NAMALWA (cell line): ENCODE measurements at regions not wholly inside any gene's neighbourhood (a gene's known extent, or its start where the extent isn't known, plus 50 kb on each side); places are given as distances from the start of the nearest gene placed in this dataset.
"Not testable (repeated sequence)": the region's sequence is repeated elsewhere in the genome, so short reads cannot be mapped to it uniquely, and the experiment has no call there.

ENCODE experiments used
- DNase-seq: peaks from one replicate; pipeline ENCODE4 v3.0.0-alpha.2; 2015; ENCODE audit warnings: low spot score

- DNase-seq, result no peak
Observed at GRCh38 chr2:239882781-239883180, 142.4 kb downstream of the NDUFA10 start.

- DNase-seq, result peak; percentile 26
Observed at GRCh38 chr2:239882331-239882732, 142.8 kb downstream of the NDUFA10 start.

GRCh38 chr2:239881561-239882320, 143.4 kb downstream of the NDUFA10 start:
- DNase-seq, result no peak

DNA sequence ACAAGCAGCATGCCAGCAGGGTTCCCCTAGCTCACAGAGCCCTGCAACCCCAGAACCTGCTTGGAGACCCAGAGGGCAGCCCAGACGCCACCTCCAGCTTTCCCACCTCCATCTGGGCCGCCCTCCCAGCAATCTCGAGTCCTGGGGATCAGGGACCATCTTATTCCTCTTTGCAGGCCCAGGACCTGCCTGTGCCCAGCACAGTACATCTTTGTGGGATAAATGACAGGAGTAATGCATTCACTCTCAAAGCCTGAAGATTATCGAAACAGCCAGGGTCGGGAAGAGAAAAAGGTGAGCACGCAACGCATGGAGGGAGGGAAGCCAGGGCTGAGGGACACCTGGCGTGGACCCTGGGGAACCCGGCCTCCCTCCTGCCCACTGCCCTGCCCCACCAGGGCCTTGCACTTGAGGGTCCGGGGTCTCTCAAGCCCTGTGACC, 144.1 kb downstream of the NDUFA10 start:
- no peak for DNase-seq

- no peak for DNase-seq
Observed at GRCh38 chr2:239880396-239880795, 144.7 kb downstream of the NDUFA10 start.

DNA sequence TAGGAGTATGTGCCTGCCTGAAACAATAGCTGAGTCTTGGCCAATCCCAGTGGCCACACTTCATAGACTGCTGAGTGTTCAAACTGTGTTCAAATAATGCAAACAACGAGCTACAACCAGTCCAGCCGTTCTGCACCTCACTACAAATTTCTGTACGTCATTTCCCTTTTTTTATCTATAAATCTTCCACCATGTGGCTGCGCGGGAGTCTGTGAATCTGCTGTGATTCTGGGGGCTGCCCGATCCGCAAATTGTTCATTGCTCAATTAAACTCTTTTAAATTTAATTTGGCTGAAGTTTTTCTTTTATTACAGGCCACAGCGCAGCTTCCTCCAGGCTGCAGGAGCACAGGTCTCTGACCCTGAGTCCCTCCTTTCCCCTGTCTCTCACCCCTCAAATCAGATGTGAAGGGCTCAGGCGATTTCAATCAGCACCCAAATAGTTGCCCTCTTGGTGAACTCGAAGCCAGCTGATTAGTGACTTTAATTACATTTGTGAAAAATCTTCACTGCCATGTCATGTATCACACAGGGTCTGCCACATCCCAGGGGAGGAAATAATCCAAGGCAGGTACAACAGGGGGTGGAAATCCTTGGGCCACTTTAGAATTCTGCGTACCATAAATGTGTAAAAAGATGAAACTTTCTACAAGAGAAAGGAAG, 145.6 kb downstream of the NDUFA10 start:
- DNase-seq, result no peak

DNA sequence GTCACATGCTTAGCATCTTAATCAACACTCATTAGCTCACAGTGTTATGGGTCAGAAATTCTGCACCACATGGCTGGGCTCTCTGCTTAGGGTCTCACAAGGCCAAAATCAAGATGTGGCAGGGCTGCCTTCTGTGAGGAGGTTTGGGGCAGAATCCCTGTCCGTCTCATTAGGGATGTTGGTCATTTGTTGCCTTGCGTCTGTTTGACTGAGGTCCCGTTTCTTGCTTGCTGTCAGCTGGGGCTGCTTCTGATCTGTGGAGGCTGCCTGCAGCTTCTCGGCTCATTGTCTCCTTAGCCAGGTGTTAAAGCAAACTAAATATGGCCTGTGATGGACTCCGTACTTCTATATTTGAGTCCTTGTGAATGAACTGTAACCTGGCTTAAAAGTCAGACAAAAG, 146.5 kb downstream of the NDUFA10 start:
- DNase-seq, result no peak

GRCh38 chr2:239876948-239877289, 148.2 kb downstream of the NDUFA10 start:
- DNase-seq, result no peak

DNA sequence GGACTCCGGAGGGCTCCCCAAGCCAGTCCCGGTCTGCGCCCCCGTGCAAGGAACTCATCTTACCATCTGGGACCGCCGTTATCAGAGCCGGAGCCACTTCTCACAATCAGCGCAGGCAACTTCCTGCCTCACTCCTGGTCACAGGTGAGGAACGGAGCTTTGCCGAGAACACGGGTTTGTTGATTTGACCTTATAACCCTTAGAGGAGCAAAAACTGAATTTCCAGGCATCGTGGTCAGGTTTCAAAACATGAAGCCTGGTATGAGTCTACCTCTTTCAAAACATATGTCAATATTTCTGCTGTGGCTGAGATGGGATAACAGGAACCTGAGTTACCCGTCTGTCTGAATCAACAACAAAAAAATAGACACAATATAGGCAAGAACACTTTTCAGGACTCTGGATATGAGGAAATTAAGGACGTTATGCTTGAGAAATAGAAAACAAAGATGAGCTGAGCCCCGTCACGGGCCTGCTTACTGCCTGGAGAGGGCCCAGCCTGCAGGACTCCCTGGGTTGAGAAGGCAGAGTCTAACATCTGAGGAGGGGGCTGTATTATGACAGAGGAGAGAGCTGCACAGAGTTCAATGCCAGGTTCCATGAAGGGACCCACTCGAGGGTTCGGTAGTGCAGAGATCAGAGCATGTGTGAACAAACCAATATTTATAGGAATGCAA, 148.7 kb downstream of the NDUFA10 start:
- no peak for DNase-seq

GRCh38 chr2:239874636-239875356, 150.3 kb downstream of the NDUFA10 start:
- DNase-seq, result no peak

- DNase-seq, result no peak
Observed at GRCh38 chr2:239873656-239874635, 151.2 kb downstream of the NDUFA10 start.

DNA sequence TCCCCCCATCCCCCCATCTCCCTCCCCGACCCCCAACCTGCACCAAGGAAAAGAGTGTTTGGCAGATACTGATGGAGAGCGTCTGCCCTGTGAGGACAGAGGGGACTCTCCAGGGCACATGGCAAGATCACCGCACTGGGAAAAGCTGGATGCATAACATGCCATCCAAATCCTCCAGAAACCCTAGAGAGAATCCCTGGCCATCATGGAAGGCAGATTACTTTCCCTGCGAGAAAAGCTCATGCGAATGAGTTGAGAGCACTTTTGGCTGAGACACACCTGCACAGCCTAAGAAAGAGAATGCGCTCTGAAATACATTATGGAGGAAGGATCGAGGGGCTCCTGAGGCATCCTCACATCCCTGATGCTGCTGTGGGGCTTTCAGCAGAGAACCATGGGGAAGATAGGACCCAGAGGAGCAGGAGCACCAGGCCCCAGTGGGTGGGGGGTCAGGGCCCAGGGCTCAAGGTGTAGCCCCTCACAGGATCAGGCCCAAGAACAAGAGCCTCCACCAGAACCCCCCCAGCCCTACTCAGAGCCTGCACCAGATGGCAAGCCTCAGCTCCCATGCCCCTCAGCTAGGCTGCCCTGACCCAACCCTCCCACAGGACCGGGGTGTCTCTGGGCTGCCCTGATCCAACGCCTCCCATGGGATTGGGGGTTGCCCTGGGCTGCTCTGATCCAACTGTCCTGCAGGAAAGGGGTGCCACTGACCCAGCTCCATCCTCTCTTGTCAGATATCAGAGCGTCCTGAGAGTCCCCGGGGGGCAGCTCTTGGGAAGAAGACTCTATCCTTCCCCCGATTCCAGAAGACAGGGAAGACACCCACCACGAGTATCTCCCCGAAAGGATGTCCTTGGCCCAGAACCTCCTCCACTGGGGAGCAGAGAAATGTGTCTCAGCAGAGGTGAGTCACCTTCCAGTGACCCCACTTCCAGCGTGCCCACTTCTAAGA, 153.4 kb downstream of the NDUFA10 start:
- DNase-seq, result no peak

GRCh38 chr2:239870863-239871262, 154.3 kb downstream of the NDUFA10 start:
- no peak for DNase-seq

GRCh38 chr2:239870276-239870675, 154.9 kb downstream of the NDUFA10 start:
- no peak for DNase-seq

DNA sequence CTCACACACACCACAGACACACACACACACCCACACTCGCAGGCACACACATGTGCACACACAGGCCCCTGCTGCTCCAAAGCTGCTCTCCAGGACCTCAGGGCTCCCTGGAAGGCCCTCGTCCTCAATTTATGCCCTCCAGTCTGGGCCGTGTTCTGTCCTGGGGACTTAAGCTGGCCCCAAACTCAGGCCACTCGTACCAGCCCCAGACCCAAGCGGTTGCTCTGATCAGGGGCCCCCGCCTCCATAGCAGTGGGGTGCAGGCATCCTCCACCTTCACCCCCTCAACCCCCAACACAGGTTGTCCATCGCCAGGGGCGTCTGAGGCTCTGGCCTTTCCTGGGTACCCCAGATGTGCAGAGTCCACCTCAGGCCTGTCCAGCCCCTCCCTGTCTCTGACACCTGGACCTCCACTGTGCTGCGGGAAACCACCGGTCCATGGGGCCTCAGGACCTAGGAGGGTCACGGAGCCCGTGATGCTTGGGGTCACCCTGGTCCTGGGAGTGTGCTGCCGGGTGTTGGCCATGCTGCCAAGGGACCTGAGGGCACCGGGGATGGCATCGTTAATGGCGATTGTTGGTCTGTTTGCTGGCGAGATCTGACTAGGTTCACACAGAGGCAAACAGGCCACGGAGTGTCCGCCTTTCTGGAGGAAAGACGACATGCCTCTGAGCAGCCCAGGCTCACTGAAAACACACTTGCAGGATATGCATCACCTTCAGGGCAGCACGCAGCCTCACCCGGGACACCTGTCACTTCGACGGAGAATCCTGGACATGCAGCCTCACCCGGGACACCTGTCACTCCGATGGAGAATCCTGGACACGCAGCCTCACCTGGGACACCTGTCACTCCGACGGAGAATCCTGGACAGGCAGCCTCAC, 155.6 kb downstream of the NDUFA10 start:
- DNase-seq, result no peak

DNA sequence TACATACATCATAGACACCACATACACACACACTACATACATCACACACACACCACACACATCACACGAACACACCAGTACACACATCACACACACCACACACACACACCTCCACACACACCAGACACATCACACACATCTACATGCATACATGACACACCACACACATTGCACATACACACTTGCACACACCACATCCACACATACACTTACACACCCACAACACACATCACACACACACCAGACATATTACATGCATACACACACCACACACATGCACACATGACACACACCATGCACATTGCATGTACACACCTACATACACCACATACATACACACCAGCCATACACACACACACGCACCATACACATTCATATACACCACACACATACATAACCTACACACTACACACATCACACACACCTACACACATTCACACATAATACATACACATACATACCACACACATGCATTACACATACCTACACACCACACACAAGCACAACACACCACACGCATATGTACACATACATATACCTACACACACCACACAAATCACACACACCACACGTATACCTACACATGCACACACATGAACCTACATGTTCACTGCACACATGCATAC, 156.5 kb downstream of the NDUFA10 start:
- no peak for DNase-seq

GRCh38 chr2:239866778-239867177, 158.4 kb downstream of the NDUFA10 start:
- DNase-seq, result no peak

- no peak for DNase-seq
Observed at GRCh38 chr2:239866350-239866749, 158.8 kb downstream of the NDUFA10 start.

GRCh38 chr2:239865856-239866255, 159.3 kb downstream of the NDUFA10 start:
- DNase-seq, result not testable (repeated sequence)
